IPS DF 6.9 (cell line): ENCODE measurements at regions not wholly inside any gene's neighbourhood (a gene's known extent, or its start where the extent isn't known, plus 50 kb on each side); places are given as distances from the start of the nearest gene placed in this dataset.
A peak's percentile ranks its signal among the peaks of the same experiment; 100 is the strongest.
"Not testable (repeated sequence)": the region's sequence is repeated elsewhere in the genome, so short reads cannot be mapped to it uniquely, and the experiment has no call there.

Source experiments
- DNase-seq: peaks from one replicate; pipeline ENCODE4 v3.0.0-alpha.2; 2013; ENCODE audit warnings: low read depth, low spot score
- H3K27ac ChIP-seq: one replicate; pipeline ENCODE4 v1.5.1; 2013; ENCODE audit warnings: low read length, control low read depth
- H3K27me3 ChIP-seq: 2 replicates; pipeline ENCODE4 v1.6.1; 2013; ENCODE audit warnings: mild to moderate bottlenecking, low read length; ENCODE audit not compliant: control insufficient read depth, insufficient read depth
- H3K36me3 ChIP-seq: 2 replicates; pipeline ENCODE4 v1.6.1; 2013; ENCODE audit warnings: low read length; ENCODE audit not compliant: control insufficient read depth, insufficient read depth
- H3K4me1 ChIP-seq: 2 replicates; pipeline ENCODE4 v1.6.1; 2013; ENCODE audit warnings: low read length; ENCODE audit not compliant: control insufficient read depth, insufficient read depth
- H3K4me3 ChIP-seq: 2 replicates; pipeline ENCODE4 v1.5.1; 2013; ENCODE audit warnings: mild to moderate bottlenecking, low read length
- H3K9me3 ChIP-seq: 2 replicates; pipeline ENCODE4 v1.6.1; 2013; ENCODE audit warnings: low read length, inconsistent platforms; ENCODE audit not compliant: control insufficient read depth, insufficient read depth
- whole genome bisulfite sequencing: extraction: QIAGEN DNeasy Blood & Tissue Kit; methylation state at CpG from one replicate; pipeline ENCODE4 v1.1.7; 2013; ENCODE audit warnings: mixed read lengths, missing lambda C conversion rate; ENCODE audit not compliant: insufficient read length, insufficient coverage; 5-methylcytosine and 5-hydroxymethylcytosine counted together

DNA sequence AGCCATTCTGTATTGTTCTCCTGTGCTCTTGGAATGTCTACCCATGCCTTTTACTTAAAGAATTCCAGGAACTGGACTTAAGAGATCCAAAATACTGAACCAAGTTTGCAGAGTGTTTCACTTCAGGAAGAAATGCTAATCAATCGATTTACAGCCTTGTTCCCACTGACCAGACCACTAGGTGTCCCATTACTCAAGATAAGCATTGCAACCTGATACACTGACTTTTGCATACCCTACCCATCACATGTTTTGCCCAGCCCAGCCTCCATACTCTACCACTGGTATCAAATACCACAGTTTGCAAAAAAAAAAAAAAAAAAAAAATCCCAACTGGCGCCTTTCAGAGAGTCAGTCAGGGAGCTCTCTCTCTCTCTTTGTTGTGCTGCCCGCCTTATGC is 550.8 kb downstream of the CDH9 start:
- Histone ChIP-seq H3K27me3 (no peaks in the 10 kb centered on the region), H3K27ac (no peak overlapping the region), H3K9me3 (no peaks in the 10 kb centered on the region), H3K4me1 (no peaks in the 10 kb centered on the region), H3K36me3 (no peaks in the 10 kb centered on the region), H3K4me3 (no peak overlapping the region)
- peak; percentile 13 for DNase-seq
- no CpG with 5 or more reads among the region's 3 CpGs for WGBS

DNA sequence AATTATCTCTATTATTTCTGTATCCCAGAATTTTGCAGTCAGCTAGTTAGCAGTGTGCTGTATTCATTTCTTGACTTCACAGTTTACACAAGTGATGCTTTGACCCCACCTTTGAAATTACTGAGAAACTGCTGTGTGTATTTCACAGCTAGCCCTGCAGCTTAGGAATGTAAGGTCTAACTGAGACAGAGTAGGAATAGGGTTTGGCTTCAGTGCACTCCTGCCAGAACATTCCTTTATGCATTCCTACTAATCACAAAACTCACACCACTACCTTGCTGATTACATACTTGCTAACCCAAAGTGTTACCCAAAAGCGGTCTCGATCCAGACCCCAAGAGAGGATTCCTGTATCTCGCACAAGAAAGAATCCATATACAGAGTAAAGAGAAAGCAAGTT is 551.8 kb downstream of the CDH9 start:
- no CpG with 5 or more reads among the region's 3 CpGs for WGBS
- H3K9me3 ChIP-seq, result no peaks in the 10 kb centered on the region
- H3K27me3 ChIP-seq, result no peaks in the 10 kb centered on the region
- H3K36me3 ChIP-seq, result no peaks in the 10 kb centered on the region
- DNase-seq, result no peak
- H3K27ac ChIP-seq, result no peak overlapping the region
- no peak overlapping the region for H3K4me3 ChIP-seq
- no peaks in the 10 kb centered on the region for H3K4me1 ChIP-seq

DNA sequence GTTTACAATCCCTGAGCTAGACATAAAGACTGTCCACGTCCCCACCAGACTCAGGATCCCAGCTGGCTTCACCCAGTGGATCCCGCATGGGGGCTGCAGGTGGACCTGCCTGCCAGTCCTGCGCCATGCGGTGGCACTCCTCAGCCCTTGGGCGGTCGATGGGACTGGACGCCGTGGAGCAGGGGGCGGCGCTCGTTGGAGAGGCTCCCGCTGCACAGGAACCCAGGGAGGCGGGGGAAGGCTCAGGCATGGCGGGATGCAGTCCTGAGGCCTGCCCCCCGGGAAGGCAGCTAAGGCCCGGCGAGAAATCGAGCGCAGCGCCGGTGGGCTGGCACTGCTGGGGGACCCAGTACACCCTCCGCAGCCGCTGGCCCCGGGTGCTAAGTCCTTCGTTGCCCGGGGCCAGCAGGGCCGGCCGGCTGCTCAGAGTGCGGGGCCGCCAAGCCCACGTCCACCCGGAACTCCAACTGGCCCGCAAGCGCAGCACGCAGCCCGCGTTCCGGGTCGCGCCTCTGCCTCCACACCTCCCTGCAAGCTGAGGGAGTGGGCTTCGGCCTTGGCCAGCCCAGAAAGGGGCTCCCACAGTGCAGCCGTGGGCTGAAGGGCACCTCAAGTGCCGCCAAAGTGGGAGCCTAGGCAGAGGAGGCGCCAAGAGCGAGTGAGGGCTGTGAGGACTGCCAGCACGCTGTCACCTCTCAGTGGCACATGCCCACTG is 553.1 kb downstream of the CDH9 start:
- not testable (repeated sequence) for H3K27me3 ChIP-seq, H3K36me3 ChIP-seq, DNase-seq, H3K9me3 ChIP-seq, H3K4me3 ChIP-seq, H3K4me1 ChIP-seq, H3K27ac ChIP-seq
- no CpG with 5 or more reads among the region's 46 CpGs for WGBS

DNA sequence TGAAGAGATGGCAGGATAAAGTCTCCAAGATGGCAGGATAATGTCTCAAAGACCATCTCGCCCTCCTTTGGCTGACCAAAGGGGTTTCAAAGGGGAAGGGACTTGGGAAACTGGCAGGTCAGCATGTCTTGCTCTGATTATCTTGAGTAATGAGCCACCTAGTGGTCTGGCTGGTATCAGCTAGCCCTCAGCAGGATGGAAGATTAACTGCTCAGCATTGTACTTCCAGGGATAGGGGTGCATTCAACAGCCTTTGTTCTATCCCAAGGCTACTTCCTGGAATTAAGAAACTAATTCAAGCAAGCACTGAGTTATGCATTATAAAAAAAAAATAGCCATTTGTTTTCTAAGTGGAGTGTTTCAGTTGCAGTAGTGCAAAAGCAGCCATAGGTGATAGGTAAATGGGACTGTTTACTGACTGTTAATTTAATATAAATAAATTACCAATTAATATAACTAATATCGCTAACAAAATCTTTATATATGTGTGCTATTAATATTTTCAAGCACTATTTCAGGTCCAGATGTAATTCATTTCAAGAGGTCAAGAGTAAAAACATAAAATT is 555.5 kb downstream of the CDH9 start:
- Histone ChIP-seq H3K4me1 (no peaks in the 10 kb centered on the region), H3K9me3 (no peaks in the 10 kb centered on the region), H3K27ac (no peak overlapping the region), H3K4me3 (no peak overlapping the region), H3K36me3 (no peaks in the 10 kb centered on the region), H3K27me3 (no peaks in the 10 kb centered on the region)
- peak; percentile 75 for DNase-seq
- WGBS, result no CpG with 5 or more reads among the region's 2 CpGs

DNA sequence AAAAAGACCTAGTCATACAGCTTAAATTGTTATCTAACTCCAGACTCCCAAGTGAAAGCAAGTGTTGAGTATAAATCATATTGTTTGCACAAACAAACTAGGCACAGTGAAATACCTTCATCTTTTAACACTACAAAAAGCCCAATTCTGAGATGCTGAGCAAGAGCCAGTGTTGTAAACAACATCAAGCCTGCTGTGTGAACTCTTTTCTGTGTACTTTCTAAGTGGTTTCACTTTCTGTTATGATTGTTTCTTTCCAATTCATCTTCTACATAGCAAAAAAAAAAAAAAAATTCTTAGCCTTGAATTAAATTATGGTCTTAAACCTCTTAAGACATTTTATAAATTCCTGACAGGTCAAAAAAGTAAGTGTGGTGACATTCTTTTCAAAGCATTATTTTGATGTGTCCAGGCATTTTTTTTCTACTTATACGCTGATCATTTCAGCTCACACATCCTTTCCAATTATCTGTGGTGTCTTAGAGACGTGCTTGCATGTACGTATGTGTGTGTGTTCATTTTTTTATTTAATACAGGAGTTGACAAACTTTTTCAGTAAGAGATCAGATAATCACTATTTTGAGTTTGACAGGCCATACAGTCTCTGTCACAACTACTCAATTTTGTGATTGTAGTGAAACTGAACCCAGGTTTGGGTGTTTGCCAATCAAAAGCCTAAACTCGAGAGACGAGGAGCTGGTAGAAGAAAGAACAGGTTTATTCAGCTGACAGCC is 556.1 kb downstream of the CDH9 start:
- H3K9me3 ChIP-seq, result no peaks in the 10 kb centered on the region
- no peaks in the 10 kb centered on the region for H3K36me3 ChIP-seq
- no peaks in the 10 kb centered on the region for H3K27me3 ChIP-seq
- no CpG with 5 or more reads among the region's 5 CpGs for WGBS
- no peaks in the 10 kb centered on the region for H3K4me1 ChIP-seq
- no peak overlapping the region for H3K4me3 ChIP-seq
- no peak for DNase-seq
- no peak overlapping the region for H3K27ac ChIP-seq

DNA sequence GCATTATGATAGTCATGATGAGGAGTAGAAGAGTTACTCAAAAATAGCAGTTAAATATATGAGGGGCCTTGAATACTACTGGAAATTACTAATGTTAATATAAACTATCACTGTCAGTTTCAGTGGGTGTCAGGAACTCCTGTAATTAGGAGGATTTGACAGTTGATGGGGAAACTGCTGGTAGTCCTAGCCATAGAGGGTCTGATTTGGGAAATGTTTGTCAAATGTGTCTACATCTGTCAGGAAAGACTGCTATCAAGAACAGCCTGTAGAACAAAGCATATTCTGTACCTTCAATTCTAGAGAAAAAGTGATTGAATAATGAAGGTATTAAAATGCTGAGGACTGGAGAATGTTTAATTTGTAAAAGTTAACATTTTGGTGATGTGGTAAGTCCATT is 567.9 kb downstream of the CDH9 start:
- Histone ChIP-seq H3K9me3 (no peaks in the 10 kb centered on the region), H3K36me3 (no peaks in the 10 kb centered on the region), H3K27me3 (no peaks in the 10 kb centered on the region), H3K4me3 (no peak overlapping the region), H3K4me1 (no peaks in the 10 kb centered on the region), H3K27ac (no peak overlapping the region)
- no peak for DNase-seq

DNA sequence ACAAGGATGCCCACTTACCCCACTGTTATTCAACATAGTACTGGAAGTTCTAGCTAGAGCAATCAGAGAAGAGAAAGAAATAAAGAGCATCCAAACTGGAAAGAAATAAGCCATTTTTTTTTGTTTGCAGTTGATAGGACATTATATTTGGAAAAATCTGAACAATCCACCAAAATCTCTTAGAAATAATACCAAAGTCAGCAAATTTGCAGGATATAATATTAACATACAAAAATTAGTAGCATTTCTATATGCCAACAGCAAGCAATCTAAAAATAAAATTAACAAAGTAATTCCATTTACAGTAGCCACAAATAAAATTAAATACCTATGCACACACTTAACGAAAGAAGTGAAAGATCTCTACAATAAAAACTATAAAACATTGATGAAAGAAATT is 599.3 kb downstream of the CDH9 start:
- no peaks in the 10 kb centered on the region for H3K27me3 ChIP-seq
- no peak overlapping the region for H3K27ac ChIP-seq
- WGBS, result no CpG with 5 or more reads among the region's 1 CpG
- no peak for DNase-seq
- no peaks in the 10 kb centered on the region for H3K4me1 ChIP-seq
- H3K36me3 ChIP-seq, result no peaks in the 10 kb centered on the region
- H3K4me3 ChIP-seq, result no peak overlapping the region
- no peaks in the 10 kb centered on the region for H3K9me3 ChIP-seq

DNA sequence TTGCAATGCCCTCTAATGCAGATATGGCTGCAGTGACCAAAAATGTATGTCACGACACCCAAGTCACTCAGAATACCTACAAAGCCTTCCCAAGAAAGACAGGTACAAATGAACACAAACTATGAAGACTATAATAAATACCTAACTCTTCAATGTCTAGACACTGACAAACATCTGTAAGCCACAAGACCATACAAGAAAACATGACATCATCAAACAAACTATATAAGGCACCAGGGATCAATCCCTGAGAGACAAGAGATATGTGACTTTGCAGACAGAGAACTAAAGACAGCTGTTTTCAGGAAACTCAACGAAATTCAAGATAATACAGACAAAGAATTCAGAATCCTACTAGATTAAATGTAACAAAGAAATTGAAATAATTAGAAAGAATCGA is 603.7 kb downstream of the CDH9 start:
- H3K4me1 ChIP-seq, result no peaks in the 10 kb centered on the region
- H3K4me3 ChIP-seq, result no peak overlapping the region
- no peak for DNase-seq
- no peak overlapping the region for H3K27ac ChIP-seq
- no peaks in the 10 kb centered on the region for H3K9me3 ChIP-seq
- H3K27me3 ChIP-seq, result no peaks in the 10 kb centered on the region
- no peaks in the 10 kb centered on the region for H3K36me3 ChIP-seq
- WGBS, result no CpG with 5 or more reads among the region's 3 CpGs

DNA sequence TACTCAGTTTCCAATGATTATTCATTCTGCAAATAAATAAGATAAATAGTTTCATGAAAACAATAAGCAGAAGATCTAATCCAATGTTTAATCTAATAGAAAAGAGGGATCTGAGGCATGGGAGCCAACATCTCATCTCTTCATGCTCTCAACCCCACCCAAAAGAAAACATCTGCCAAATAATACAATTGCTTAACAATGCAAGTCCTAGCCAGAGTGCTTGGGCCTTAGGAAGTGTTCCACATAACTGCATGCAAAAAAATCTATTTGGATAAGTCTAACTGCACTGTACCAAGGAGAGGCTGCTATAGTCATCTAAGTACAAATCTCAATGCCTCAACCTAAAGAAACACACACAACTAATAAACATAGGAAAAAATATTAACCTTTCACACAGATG is 606.0 kb downstream of the CDH9 start:
- H3K27me3 ChIP-seq, result no peaks in the 10 kb centered on the region
- H3K9me3 ChIP-seq, result no peaks in the 10 kb centered on the region
- H3K36me3 ChIP-seq, result no peaks in the 10 kb centered on the region
- no peak overlapping the region for H3K4me3 ChIP-seq
- H3K4me1 ChIP-seq, result no peaks in the 10 kb centered on the region
- no peak for DNase-seq
- H3K27ac ChIP-seq, result no peak overlapping the region

DNA sequence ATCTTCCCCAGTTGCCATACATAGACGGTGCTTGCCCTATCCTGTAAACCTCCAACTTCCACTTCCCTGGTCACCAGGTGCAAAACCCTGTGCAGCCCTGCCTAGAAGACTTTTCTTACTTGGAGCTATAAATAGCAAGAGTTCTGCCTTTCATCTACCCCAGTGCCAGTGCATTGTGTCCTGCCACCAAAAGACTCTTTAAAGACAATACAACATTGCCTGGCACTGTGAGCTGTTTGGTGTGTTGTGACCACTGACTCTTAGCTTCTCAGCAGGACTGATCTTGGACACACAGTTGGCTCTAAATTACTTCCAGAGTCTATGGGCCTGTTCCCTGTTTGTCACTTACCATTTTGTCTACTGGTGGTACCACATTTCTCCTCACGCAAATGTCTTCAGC is 608.1 kb downstream of the CDH9 start:
- Histone ChIP-seq H3K27me3 (no peaks in the 10 kb centered on the region), H3K36me3 (no peaks in the 10 kb centered on the region), H3K9me3 (no peaks in the 10 kb centered on the region), H3K4me1 (no peaks in the 10 kb centered on the region), H3K4me3 (no peak overlapping the region), H3K27ac (no peak overlapping the region)
- no CpG with 5 or more reads among the region's 2 CpGs for WGBS
- no peak for DNase-seq

DNA sequence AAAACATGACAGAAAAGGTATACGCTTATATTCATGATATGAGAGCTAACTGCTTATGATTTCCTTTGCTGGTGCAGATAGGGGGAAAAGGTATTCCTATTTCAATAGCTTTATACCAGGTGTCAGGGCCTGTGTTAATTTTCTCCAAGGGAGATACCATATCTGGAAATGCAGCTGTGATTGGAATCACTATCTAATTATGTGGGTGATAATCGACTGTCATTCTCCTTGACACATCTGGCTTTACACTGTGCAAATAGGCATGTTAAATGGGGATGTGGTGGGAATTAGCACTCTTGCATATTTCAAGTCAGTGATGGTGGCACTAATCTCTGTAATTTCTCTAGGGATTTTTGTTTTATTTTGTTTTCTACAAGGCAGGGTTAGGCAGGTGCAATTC is 611.1 kb downstream of the CDH9 start:
- H3K4me1 ChIP-seq, result no peaks in the 10 kb centered on the region
- no peak for DNase-seq
- no peak overlapping the region for H3K27ac ChIP-seq
- no peaks in the 10 kb centered on the region for H3K9me3 ChIP-seq
- no peaks in the 10 kb centered on the region for H3K36me3 ChIP-seq
- H3K27me3 ChIP-seq, result no peaks in the 10 kb centered on the region
- no CpG with 5 or more reads among the region's 2 CpGs for WGBS
- H3K4me3 ChIP-seq, result no peak overlapping the region
